Chondrocyte (in vitro differentiated cells): ENCODE measurements at regions not wholly inside any gene's neighbourhood (a gene's known extent, or its start where the extent isn't known, plus 50 kb on each side); places are given as distances from the start of the nearest gene placed in this dataset.

ENCODE experiments used
- DNase-seq: peaks from one replicate; pipeline ENCODE4 v3.0.0; 2021; ENCODE audit warnings: mixed read lengths, low spot score
- H3K27ac Mint-ChIP-seq: one replicate; pipeline ENCODE4 v1.8.0; 2021; ENCODE audit warnings: mild to moderate bottlenecking, moderate library complexity, mixed read lengths; ENCODE audit not compliant: unreplicated experiment
- H3K27me3 Mint-ChIP-seq: 2 replicates; pipeline ENCODE4 v1.8.0; 2021; ENCODE audit warnings: low read depth, mixed read lengths
- H3K36me3 Mint-ChIP-seq: 2 replicates; pipeline ENCODE4 v1.8.0; 2021; ENCODE audit warnings: low read depth, mixed read lengths
- H3K4me1 Mint-ChIP-seq: 2 replicates; pipeline ENCODE4 v1.8.0; 2021; ENCODE audit warnings: low read depth, mild to moderate bottlenecking, mixed read lengths
- H3K4me3 Mint-ChIP-seq: one replicate; pipeline ENCODE4 v1.8.0; 2021; ENCODE audit warnings: mild to moderate bottlenecking, moderate library complexity, mixed read lengths; ENCODE audit not compliant: unreplicated experiment
- H3K9me3 Mint-ChIP-seq: 2 replicates; pipeline ENCODE4 v1.8.0; 2021; ENCODE audit warnings: low read depth, mixed read lengths
- TF ChIP-seq, protein P1 (sequence below): fragments of 200-600 bp; sonication (generic); IDR thresholded peaks from 2 replicates; pipeline ENCODE4 v1.5.0; 2021; ENCODE audit warnings: antibody characterized with exemption, mild to moderate bottlenecking, moderate library complexity

DNA sequence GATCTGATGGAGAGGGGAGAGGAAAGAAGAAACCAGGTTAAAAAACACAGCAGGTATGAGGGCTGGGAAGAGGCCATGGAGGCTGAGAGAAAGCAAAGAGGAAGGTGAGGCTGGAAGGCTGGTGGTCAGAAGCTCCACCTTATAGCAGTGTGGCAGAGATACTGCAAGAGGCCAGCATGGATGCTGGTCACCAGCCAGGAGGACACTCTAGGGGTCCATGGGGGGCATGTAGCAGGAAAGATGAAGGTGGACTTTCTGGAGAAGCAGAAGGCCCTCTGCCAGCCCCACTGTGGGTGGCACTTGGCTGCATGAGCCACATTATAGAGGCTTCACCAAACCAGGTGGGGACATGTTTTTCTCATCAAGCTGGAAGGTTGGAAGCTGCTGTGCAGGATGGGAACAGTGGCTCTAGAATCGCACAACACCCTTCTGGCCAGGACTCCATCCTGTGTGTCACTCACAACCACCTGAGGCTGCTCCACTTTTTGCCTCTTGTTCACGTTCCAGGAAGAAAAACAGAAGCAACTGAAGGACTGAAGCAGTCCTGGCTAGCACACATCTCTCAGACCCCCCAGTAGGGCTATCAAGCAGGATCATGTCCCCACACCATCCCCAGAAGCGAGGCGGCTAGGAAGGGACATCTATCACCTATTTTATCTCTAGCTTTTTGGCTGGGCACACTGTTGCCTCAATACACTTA lies 587.5 kb upstream of the MGMT start:
- Mint-ChIP-seq H3K9me3 (peaks cover 14% of the 10 kb centered on the region), H3K4me1 (no peaks in the 10 kb centered on the region), H3K36me3 (no peaks in the 10 kb centered on the region), H3K27ac (no peak overlapping the region), H3K4me3 (no peak overlapping the region), H3K27me3 (peaks cover 2% of the 10 kb centered on the region)
- no peak for DNase-seq
- TF ChIP-seq, protein P1, sequence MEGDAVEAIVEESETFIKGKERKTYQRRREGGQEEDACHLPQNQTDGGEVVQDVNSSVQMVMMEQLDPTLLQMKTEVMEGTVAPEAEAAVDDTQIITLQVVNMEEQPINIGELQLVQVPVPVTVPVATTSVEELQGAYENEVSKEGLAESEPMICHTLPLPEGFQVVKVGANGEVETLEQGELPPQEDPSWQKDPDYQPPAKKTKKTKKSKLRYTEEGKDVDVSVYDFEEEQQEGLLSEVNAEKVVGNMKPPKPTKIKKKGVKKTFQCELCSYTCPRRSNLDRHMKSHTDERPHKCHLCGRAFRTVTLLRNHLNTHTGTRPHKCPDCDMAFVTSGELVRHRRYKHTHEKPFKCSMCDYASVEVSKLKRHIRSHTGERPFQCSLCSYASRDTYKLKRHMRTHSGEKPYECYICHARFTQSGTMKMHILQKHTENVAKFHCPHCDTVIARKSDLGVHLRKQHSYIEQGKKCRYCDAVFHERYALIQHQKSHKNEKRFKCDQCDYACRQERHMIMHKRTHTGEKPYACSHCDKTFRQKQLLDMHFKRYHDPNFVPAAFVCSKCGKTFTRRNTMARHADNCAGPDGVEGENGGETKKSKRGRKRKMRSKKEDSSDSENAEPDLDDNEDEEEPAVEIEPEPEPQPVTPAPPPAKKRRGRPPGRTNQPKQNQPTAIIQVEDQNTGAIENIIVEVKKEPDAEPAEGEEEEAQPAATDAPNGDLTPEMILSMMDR: no peak

DNA sequence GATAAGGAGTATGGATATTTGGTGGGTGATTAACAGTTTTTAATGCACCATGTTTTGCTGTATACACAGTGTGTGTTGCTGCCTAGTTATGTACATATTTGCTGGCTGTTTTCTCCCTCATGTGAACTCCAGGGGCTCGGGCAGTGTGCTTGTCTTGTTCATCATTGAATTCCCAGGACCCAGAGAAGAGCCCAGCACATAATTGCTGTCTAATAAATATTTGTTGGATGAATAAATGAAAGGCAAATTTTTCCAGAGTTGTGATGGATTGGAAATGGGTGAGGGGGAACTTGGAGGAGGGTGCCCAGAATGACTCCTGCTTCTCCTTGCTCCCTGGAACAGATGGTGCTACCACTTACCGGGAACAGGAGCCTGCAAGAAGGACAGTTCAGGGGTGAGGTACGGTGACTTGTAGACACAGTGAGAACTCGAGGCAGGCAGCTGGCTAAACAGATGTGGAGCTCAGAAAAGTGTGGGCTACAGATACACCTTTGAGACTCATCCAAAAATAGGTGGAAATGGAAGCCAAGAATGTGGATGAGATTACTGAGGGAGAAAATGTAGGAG lies 586.8 kb upstream of the MGMT start:
- Mint-ChIP-seq H3K27me3 (peaks cover 2% of the 10 kb centered on the region), H3K4me1 (no peaks in the 10 kb centered on the region), H3K36me3 (no peaks in the 10 kb centered on the region), H3K27ac (no peak overlapping the region), H3K4me3 (no peak overlapping the region), H3K9me3 (peaks cover 14% of the 10 kb centered on the region)
- DNase-seq: no peak
- TF ChIP-seq, protein P1: no peak

DNA sequence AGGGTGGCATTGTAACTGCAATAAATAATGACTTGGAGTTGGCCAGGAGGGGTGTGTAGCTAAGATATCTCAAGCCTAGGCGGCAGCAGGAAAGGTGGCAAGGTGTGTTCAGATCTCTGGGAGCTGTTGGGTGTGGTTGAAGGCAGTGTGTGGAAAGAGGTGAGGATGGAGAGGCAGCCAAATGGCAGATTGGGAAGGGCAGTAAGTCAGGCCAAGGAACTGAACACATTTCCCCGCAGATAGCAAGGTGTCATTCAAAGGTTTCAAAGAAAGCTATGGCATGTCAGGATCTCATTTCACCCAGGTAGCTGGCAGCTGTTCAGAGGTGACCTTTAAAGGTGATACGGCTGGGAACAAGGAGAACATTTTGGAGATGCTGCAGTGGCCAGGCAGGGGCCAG lies 586.0 kb upstream of the MGMT start:
- Mint-ChIP-seq H3K36me3 (no peaks in the 10 kb centered on the region), H3K27me3 (peaks cover 2% of the 10 kb centered on the region), H3K4me1 (no peaks in the 10 kb centered on the region), H3K4me3 (no peak overlapping the region), H3K9me3 (peaks cover 14% of the 10 kb centered on the region), H3K27ac (no peak overlapping the region)
- DNase-seq: no peak
- TF ChIP-seq, protein P1: no peak

DNA sequence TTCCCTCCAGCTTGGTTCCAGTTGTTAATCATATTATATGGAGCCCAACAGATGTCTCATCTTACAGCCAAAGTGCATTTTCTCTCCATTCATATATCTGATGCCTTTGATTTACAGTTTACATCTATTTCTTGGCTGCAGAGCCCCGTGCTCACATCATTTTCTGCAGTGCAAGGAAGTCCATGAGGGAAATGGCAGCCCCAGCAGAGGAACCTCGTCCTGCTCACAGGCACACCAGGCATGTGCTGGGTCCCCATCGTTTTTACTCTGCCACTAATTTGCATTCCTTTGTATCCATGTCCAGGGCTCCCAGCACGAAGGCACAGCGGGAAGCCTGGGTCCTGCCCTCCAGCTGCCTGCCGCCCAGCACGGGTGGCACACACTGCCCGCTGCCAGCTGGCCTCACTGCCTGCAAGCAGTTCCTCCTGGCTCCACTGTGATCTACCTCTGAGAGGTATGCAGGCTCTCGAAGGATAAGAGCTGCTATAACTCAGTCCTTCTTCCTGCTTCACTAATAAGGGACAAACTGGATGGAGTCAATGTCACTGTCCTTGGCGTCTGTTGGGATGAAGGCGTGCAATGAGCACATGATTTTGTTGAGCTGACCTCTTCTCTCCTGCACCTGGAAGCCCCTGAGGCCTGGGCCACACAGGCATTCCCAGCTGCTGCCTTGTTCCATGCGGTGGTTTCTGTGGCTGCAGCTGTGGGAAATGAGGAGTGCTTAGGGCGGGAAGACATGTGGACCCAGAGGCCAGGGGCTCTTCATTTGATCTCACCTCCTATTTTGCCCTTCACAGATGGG lies 583.6 kb upstream of the MGMT start:
- Mint-ChIP-seq H3K4me1 (no peaks in the 10 kb centered on the region), H3K27me3 (no peaks in the 10 kb centered on the region), H3K9me3 (peaks cover 18% of the 10 kb centered on the region), H3K27ac (no peak overlapping the region), H3K4me3 (no peak overlapping the region), H3K36me3 (no peaks in the 10 kb centered on the region)
- DNase-seq: no peak
- TF ChIP-seq, protein P1: no peak

DNA sequence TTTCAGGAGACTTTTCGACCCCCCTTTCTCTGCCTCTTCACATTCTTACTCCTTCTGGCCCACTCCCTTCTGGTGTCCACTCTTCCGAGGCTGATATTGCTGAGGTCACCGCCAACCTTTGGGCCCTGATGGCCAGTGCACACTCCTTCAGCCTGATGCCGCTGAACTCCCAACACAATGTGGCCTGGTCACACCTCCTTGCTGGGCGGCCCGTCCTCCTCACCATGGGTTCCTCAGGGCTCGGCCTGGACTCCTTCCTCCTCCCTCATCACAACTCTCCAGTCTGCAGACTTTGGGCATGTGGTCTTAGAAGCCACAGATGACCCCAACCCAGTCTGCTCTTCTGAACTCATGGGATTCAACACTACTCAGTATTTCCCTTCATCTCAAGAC lies 583.0 kb upstream of the MGMT start:
- TF ChIP-seq, protein P1: no peak
- Mint-ChIP-seq H3K4me1 (no peaks in the 10 kb centered on the region), H3K27ac (no peak overlapping the region), H3K4me3 (no peak overlapping the region), H3K9me3 (peaks cover 22% of the 10 kb centered on the region), H3K27me3 (no peaks in the 10 kb centered on the region), H3K36me3 (no peaks in the 10 kb centered on the region)
- DNase-seq: no peak
